Kidney capillary endothelial cell (primary cell): ENCODE measurements at regions not wholly inside any gene's neighbourhood (a gene's known extent, or its start where the extent isn't known, plus 50 kb on each side); places are given as distances from the start of the nearest gene placed in this dataset.

ENCODE experiments used
- DNase-seq: peaks from one replicate; pipeline ENCODE4 v3.0.0-alpha.2; 2018; ENCODE audit warnings: low spot score

DNA sequence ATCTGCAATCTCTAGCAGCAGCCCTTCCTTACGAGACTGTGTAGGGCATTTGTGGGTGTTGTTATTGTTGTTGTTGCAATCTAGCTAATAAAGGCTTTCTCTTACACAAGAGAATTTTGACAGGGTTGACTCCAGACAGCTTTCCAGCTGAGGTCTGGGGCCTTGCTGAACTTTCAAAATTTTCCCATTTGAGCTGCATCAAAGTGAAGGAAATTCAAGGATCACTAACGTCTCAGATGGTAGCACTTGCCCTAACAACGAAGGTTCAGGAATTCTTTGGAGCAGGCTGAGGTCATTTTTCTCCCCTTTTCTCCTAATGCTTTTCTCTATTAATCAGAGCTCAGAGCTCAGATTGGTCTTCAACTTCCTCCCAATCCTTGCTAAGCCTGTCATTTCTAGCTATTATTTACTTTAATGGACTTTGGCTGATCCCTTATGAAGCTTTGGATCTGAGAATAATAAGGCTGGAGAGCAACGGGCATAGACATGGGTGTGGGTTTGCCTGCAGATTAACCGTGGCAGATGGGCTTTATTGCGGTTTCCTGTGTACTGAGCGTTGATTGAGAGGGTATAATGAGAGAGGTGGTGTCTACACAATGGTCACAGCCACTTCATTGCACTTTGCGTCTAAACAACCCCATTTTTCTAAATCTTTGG lies 614.0 kb upstream of the AGTR1 start:
- no peak for DNase-seq

DNA sequence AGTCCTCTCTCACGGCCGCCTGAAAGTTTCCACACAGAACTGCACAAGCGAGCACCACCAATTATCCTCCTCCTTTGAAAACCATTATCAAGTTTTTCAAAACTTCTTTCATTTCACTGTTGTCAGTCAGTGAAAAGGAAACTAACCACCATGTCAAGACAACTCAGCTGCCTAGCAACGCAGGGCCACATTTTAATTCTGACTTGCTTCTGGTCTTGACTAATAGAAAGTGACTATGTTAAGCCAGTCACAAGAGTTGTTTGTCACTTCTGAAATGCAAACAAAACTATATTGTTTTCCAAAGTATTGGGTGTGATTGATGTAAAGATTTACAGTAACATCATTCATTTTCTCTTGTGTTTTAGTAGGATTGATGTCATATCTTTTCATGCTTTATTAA lies 612.8 kb upstream of the AGTR1 start:
- no peak for DNase-seq

DNA sequence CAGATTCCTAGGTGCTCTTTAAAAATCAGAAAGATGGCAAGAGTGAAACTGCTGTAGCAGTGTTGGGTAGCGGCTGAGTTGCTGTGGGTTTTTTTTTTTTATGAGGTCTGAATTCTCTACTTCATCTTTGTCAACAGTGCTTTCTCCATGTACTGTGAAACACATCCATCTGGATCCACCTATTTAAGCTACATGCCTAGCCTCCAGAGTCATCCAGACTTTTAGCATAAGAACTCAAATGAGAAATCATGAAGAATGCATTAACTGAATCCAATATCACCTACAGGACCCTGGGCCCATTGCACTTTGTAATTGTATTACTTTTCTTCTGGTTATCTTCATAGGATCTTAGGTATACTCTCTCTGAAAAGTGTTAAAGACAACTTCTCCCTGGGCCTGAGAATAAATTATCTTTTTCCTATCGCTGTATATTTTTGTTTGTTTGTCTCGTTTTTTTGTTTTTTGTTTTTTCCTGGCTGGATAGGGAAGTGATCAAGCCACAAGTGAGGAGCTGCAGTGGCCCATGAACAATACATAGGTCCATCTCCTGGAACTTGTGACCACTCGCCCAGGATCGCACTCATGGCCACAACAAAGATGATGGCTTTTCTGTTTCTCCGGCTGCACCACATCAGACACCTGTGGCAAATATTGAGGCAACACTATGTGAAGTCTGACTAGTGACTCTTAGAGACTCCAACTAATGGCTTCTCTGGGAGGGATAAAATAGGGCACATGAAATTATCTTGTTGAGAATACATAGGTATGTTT lies 609.9 kb upstream of the AGTR1 start:
- DNase-seq = no peak

DNA sequence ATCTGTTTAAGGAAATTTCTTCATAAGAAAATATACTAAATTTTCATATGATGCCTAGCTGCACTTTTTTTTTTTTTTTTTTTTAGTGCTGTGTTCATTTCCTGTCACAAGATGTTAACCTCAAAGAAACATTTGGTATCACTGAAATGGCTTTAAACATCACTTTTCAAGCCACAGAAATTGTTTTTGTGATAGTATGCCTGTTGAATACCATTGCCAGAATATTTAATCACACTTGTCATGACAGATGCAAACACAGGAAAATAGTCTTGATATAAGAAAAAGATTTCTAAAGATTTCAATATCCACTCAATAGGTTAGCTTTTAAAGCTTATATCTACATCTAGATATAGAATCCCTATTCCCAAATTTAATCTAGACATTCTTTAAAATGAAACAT lies 608.5 kb upstream of the AGTR1 start:
- DNase-seq = no peak

DNA sequence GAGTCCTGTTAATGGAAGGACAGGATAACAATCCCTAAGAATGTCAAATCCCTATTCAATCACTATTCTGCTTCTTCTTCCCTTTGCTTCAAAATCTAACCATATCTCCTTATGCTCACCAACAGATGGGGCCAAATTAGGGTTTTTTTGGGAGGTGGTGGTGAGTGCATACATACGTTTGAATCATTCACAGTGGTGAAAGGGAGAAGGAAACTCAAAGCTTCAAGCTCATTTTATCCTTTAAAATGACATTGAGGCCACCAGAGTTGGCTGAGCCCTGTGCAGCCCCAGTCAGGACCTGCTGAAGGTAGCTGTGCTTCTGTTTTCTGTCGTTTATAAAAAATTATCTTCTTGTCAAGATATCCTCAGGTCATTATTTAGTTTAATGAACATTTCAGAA lies 607.5 kb upstream of the AGTR1 start:
- DNase-seq = no peak

DNA sequence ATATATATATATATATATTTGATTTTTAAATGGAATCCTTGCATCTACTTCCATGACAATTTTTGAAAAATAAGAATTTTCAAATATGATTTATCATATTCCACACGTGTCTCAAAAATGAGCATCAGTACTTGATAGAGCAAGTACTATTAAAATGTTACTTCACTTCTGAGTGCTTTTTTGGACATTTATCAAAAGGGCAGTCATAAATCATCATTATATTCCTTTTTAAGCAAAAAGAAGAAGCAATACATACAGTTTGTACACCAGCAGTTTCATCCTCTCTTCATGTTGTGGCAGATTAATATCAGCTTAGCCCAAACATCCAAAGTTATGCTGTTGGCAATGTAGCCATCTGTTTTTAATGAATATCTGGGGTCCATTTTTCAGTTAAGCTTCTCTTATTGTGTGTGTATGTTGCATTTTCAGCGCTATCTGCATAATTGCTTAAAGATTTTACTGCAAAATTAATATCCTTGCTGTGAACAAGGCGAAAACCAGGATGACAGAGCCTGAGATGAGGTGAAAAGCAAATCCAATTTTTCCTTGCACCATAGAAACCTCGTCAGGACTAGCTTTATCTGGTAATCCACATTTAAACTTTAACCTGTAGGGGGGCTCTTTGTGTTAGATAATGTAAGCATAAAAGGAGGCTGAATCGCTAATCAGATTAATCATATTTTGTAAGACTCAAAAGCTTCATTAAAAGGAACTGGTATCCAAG lies 604.9 kb upstream of the AGTR1 start:
- no peak for DNase-seq

DNA sequence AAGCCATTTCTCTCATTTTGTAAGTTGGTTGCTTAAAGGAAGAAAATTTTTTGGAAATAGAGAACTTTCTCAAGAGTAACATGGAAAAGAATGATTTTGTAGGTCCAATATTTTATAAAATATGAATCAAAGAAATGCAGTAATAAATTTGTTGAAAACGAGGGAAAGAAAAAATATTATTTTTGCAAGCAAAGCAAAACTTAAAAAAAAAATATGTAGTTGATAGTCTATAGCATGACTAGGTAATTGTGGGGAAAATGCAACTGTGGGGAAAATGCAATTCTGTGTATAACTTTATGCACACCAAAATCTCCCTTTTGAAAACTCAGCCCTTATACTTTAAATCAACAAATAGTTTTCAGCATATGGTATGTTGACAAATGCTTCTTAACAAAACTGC lies 604.0 kb upstream of the AGTR1 start:
- DNase-seq = no peak

DNA sequence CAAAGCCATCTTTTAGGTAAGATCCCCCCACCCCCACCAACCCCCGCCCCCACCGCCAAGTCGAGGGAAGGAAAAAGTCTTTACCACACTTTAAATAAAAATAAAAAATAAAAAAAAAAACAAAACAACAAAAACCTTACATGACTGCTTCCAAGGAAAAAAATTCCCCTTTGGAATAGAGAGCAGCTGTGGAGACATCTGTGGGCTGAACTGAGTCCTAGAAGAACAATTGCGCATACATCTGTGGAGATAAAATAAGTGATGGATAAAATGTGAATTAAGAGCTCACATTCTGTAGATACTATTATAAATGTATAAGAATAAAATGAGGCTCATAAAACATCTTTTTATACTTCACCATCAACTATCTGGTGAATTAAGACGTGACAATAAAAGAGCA lies 601.7 kb upstream of the AGTR1 start:
- no peak for DNase-seq

DNA sequence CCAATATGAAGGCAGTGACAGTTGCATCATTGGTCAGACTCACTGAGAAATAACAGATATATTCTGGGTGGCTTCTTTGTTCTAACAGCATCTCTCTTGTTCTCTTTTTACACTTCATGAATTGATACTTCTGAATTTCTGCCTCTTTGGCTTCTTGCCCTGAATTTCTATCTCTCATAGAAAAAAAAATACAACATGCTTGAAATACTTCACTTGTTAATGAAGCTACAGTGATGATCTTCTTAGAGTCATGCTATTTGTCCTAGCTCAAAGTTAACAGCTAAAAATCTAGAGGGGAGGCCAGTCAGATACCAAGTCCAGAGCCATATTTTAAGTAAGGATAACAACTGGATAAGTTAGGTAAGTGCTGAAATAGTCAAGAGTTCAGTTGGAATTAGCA lies 597.2 kb upstream of the AGTR1 start:
- no peak for DNase-seq

DNA sequence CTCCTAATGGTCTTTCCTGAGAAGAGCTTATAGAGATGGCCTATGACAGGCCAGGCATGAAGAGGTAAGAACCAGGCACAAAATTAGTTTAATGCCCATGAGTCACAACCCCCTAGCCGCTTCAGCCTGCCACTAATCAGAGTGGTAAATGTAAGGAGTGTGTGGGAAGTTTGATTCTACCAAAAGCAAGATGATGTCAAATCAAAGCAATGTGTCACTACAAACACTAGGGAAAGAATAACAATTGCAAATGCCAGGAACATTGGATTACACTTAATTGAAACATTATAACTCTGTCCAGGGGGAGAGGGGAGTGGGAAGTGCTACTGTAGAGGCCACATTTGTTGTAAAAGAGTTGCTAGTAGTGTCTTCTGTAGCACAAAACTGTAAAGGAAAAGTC lies 596.6 kb upstream of the AGTR1 start:
- DNase-seq = no peak

DNA sequence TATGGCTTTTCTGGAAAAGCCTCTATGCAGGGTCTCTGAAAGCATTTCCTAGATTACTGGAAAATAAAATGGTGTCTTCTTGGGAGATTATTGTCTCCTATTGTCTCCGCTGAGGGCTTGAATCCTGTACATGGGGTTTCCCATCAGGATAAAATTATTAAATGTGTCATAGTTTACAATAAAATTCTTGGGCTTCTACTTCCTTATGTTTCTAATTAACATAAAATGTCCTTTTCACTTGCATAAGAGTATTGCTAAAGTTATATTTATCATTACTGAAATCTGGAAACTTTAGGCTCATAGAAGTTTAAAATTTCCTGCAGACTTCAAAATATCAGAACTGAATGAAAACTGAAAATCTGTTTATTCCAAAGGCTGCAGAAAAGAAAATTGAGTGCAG lies 595.5 kb upstream of the AGTR1 start:
- DNase-seq = no peak

DNA sequence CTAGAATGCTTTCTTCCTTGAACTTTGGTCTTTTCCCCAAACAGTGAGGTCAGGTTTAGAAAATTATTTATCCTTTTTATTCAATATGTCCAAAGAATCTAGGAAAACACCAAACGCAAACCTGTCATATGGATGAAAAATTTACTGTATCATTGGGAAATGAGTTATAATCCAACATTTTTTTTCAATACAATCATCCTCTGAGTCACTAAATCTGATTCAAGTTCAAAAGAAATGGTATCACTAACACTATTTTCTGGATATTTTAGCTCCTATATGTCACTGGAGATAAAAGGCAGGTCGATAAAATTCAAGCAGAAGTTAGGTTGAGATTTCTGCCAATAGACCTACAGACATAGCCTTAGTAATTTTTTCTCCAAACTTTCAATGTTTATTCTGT lies 591.6 kb upstream of the AGTR1 start:
- no peak for DNase-seq

DNA sequence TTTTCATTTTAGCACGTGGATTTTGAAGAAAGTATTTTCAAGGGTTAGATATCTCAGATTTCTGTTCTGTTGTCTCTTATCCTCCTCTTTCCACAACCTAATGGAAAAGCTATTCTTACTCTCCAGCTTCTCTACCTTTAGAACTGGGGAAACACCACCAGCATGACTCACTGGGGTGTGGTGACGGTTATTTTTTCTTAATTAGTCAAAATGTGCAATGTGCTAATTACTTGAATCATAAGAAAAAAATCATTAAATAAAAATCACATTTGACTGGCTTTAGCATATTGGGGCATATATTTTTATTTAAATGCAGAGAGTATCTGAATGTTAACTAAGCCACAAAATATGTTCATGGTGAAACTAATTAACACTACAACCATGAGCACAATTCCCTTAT lies 570.7 kb upstream of the AGTR1 start:
- DNase-seq = no peak

DNA sequence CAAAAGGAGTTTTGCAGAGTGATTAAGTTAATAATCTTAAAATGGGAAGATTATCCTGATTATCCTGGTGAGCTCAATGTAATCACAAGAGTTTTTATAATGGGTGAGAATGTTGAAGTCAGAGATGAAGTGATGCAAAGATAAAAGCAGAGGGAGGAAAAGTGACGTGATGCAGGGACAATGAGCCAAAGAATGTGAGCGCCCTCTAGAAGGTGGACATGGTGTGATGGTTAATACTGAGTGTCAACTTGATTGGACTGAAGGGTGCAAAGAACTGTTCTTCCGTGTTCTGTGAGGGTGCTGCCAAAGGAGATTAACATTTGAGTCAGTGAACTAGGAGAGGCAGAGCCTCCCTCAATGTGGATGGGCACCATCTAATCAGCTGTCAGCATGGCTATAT lies 569.6 kb upstream of the AGTR1 start:
- no peak for DNase-seq

DNA sequence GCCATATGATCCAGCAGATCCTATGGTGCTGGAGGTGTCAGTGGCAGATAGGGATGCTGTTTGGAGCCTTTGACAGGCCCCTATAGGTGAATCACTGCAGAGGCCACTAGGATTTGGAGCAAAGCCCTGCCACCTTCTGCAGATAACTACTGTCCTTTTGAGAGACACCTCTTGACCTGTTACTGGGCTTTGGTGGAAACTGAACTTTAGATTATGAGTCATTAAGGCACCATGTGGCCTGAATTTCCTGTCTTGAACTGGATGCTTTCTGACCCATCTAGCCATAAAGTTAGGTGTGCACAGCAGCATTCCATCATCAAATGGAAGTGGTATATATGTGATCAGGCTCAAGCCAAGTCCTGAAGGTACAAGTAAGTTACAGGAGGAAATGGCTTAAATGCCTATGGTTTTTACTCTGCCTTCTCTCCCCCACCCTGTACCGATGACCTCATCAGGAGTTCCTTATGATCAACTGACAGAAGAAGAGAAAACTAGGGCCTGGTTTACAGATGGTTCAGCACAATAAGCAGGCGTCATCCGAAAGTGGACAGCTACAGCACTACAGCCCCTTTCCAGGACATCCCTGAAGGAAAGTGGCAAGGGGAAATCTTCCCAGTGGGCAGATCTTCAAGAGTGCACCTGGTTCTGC lies 565.6 kb upstream of the AGTR1 start:
- DNase-seq = no peak

DNA sequence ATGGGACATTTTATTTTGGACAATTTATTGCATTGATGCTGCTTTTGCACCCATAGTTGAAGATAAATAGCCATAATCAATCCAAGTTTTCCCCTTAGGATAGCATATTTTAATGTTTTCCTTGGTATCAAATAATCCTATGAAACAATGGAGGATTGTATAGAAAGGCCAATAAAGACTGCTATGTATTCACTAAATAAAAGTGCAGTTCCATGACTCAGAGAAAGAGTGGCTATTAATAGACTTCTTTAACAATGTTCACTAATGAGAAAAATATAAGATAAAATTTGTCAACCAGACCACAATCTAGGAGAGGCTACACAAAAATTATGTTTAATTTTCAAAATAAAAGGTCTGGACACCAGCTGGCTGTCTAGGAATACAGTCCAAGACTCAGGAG lies 560.9 kb upstream of the AGTR1 start:
- no peak for DNase-seq

DNA sequence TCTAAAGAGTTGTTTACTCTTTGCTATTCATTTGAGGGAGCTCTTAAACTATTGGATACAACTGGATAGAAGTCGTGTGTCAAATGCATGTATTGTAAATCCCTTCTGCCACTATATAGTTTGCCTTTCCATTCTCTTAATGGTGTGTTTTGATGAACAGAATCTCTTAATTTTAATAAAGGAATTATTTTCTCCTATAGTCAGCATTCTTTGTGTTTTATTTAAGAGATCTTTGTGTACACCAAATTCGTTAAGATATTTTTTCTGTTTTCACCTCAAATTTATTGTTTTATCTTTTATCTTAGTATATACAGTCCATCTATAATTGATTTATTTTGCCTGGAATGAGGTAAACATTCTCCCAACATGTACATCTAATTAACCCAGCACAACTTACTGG lies 551.5 kb upstream of the AGTR1 start:
- DNase-seq = no peak

DNA sequence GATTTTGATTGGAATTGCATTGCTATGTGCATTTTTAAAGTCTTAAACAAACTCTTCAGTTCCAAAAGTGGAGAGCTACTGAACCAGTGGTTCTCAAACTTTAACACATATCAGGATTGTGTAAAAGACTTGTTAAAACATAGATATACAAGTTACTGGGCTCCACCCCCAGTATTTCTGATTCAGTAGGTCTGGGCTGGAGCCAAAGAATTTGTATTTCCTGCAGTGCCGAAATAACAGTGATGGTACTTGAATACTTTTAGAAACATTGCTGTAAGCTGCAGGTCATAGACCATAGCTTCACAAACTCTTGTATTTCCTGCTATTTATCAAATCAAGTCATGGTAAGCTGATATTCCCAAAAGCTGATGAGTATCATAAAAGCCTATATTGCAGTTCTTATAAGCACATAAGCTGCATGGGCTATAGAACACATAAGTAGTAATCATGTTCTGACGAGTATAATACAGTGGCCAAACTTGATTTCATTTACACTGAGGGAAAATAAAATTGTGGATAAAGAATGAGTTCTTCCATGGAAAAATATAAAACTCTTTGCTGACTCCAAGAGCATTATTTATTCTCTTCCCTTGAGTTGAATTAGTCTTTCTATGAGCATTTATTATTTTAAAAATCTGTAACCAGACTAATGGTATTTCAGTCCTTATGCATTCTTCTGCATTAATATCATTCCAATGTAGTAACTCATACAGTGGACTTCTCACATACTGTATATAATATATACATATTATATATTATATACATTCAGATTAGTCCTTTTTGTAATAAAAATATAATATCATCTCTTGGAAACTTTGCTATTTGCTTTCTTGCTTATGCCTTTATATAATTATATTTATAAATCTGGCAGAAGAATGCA lies 550.5 kb upstream of the AGTR1 start:
- DNase-seq = no peak

DNA sequence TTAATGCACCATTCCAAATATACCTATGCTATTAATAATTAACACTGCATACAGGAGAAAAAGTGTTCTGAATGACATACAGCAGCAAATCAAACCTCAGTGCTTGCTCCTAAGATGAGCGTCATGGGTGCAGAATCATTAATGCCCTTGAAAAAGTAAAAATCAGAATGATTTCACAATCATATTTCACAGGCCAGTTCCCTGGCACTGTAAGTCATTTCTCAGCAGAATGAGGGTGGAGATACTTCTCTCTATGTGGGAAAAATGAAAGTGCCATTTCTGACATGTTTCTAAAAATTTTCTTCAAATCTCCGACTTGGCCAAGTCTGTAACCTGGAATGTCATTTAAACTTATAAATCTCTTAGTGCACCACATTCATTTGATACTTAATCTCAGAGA lies 549.8 kb upstream of the AGTR1 start:
- DNase-seq = no peak

DNA sequence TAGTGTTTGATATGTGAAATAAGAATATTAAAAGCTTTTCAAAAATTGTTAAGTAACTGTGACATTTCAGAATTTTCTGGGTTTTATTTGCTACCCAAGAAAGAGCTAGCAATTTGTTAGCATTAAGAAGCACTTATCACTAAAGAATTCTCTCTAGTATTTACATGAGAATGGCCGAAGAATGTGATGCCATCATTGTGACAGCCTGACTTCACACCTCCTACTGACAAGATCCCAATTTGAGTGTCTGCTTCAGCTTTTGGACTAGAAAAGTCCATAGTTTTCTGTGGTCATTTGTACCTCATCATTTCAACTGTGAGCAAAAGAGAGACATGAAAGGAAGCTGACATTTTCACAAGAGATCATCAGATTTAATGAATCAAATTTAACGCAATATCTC lies 548.1 kb upstream of the AGTR1 start:
- no peak for DNase-seq

DNA sequence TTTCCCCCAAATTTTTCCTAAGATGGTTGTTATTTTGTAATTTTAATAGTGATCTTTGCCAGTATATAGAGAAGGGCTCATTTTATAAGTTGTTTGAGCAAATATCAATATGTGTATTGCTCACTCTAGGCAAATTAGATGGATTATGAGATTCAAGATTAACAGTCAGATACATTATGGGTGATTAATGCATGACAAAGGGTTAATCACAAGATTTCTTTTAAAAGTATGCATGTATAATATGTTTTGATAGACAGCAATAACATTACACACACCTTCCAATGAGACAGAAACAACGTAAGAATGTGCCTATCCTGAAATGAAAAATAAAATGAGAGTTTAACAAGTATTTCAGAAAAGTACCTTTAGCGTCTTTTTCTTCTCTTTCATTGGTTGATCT lies 547.6 kb upstream of the AGTR1 start:
- no peak for DNase-seq

DNA sequence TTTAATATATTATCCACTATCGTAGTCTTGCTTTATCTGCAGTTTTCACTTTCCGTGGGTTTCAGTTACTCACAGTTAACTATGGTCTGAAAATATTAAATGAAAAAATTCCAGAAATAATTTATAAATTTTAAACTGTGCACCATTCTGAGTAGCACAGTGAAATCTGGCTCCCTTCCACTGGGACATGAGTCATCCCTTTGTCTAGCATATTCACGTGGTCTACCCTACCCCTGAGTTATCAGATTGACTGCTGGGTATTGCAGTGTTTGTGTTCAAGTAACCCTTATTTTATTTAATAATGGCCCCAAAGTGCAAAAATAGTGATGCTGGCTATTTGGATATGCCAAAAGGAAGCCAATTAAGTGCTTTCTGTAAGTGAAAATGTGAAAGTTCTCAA lies 539.5 kb upstream of the AGTR1 start:
- peak; percentile 43 for DNase-seq
